Neuronal stem cell (in vitro differentiated cells): ENCODE measurements at regions not wholly inside any gene's neighbourhood (a gene's known extent, or its start where the extent isn't known, plus 50 kb on each side); places are given as distances from the start of the nearest gene placed in this dataset.

Experiments used
- DNase-seq: peaks from one replicate; pipeline ENCODE4 v3.0.0-alpha.2; 2013; ENCODE audit warnings: low spot score
- H2AFZ ChIP-seq: one replicate; pipeline ENCODE4 v1.6.1; 2013; ENCODE audit warnings: mild to moderate bottlenecking, low read length, inconsistent platforms
- H2AK5ac ChIP-seq: 2 replicates; pipeline ENCODE4 v1.6.1; 2013; ENCODE audit warnings: low read depth, mild to moderate bottlenecking, inconsistent platforms, low read length, moderate library complexity, mixed read lengths
- H2BK120ac ChIP-seq: 2 replicates; pipeline ENCODE4 v1.6.1; 2013; ENCODE audit warnings: low read depth, mild to moderate bottlenecking, inconsistent platforms, low read length, moderate library complexity, mixed read lengths
- H2BK12ac ChIP-seq: one replicate; pipeline ENCODE4 v1.6.1; 2013; ENCODE audit warnings: low read length, inconsistent platforms
- H2BK15ac ChIP-seq: 2 replicates; pipeline ENCODE4 v1.6.1; 2013; ENCODE audit warnings: mild to moderate bottlenecking, low read length, inconsistent platforms, mixed read lengths
- H2BK5ac ChIP-seq: one replicate; pipeline ENCODE4 v1.6.1; 2013; ENCODE audit warnings: inconsistent platforms, mild to moderate bottlenecking, low read length, moderate library complexity
- H3K14ac ChIP-seq: one replicate; pipeline ENCODE4 v1.6.1; 2013; ENCODE audit warnings: low read length, inconsistent platforms
- H3K18ac ChIP-seq: 2 replicates; pipeline ENCODE4 v1.6.1; 2013; ENCODE audit warnings: low read length, inconsistent platforms
- H3K23ac ChIP-seq: 2 replicates; pipeline ENCODE4 v1.6.1; 2013; ENCODE audit warnings: low read depth, mild to moderate bottlenecking, mixed read lengths, low read length, inconsistent platforms; ENCODE audit not compliant: poor library complexity
- H3K27ac ChIP-seq: replicated peaks from 3 replicates; pipeline ENCODE4 v1.5.1; 2013; ENCODE audit warnings: low read length, inconsistent platforms
- H3K27me3 ChIP-seq, 3 experiments: 2 replicates each; pipeline ENCODE4 v1.6.1; 2013; ENCODE audit warnings: low read length in 3 of 3, mild to moderate bottlenecking in 2 of 3, inconsistent platforms in 1 of 3, low read depth in 1 of 3, mixed read lengths in 1 of 3, moderate library complexity in 1 of 3; ENCODE audit not compliant: control insufficient read depth in 3 of 3, insufficient read depth in 3 of 3
- H3K36me3 ChIP-seq, 2 donors: replicated peaks in 1 of 2; 2 replicates each; pipeline ENCODE4 v1.6.1; 2013; ENCODE audit warnings: low read length in 2 of 2; ENCODE audit not compliant: control insufficient read depth in 2 of 2, insufficient read depth in 2 of 2
- H3K4ac ChIP-seq: 2 replicates; pipeline ENCODE4 v1.6.1; 2013; ENCODE audit warnings: inconsistent platforms, mild to moderate bottlenecking, low read length, moderate library complexity
- H3K4me1 ChIP-seq, 2 donors: 1 replicate in 1 of 2; 2 replicates in 1 of 2; pipeline ENCODE4 v1.6.1; 2013; ENCODE audit warnings: low read length in 2 of 2, low read depth in 1 of 2; ENCODE audit not compliant: control insufficient read depth in 2 of 2, insufficient read depth in 1 of 2
- H3K4me2 ChIP-seq: one replicate; pipeline ENCODE4 v1.6.1; 2013; ENCODE audit warnings: mild to moderate bottlenecking, low read length, inconsistent platforms; ENCODE audit not compliant: insufficient read depth, poor library complexity, severe bottlenecking
- H3K4me3 ChIP-seq, 2 donors: 2 replicates each; pipeline ENCODE4 v1.5.1; 2013; ENCODE audit warnings: low read length in 2 of 2, mild to moderate bottlenecking in 2 of 2, inconsistent platforms in 1 of 2, moderate library complexity in 1 of 2
- H3K79me1 ChIP-seq: one replicate; pipeline ENCODE4 v1.6.1; 2013; ENCODE audit warnings: low read depth, mild to moderate bottlenecking, inconsistent platforms, low read length, moderate library complexity
- H3K9ac ChIP-seq: one replicate; pipeline ENCODE4 v1.6.1; 2013; ENCODE audit warnings: mild to moderate bottlenecking, low read depth, low read length, inconsistent platforms; ENCODE audit not compliant: poor library complexity
- H3K9me3 ChIP-seq, 2 donors: replicated peaks in 1 of 2; 2 replicates each; pipeline versions ENCODE3 to v1.6.1; 2013; ENCODE audit warnings: low read length in 2 of 2, mild to moderate bottlenecking in 2 of 2, inconsistent platforms in 1 of 2, low read depth in 1 of 2, mixed read lengths in 1 of 2, moderate library complexity in 1 of 2; ENCODE audit not compliant: control insufficient read depth in 2 of 2, insufficient read depth in 1 of 2
- H4K8ac ChIP-seq: one replicate; pipeline ENCODE4 v1.6.1; 2013; ENCODE audit warnings: low read depth, mild to moderate bottlenecking, inconsistent platforms, low read length, moderate library complexity
- H4K91ac ChIP-seq: one replicate; pipeline ENCODE4 v1.6.1; 2013; ENCODE audit warnings: low read length, low read depth, mild to moderate bottlenecking, inconsistent platforms; ENCODE audit not compliant: poor library complexity
- WGBS, 2 donors: extraction: QIAGEN DNeasy Blood & Tissue Kit; methylation state at CpG; one replicate each; pipeline ENCODE4 v1.1.7; 2013; ENCODE audit warnings: missing lambda C conversion rate in 2 of 2, mixed read lengths in 1 of 2; ENCODE audit not compliant: insufficient read length in 2 of 2, insufficient replicate concordance in 1 of 2; ENCODE audit errors: extremely low coverage in 2 of 2; 5-methylcytosine and 5-hydroxymethylcytosine counted together

DNA sequence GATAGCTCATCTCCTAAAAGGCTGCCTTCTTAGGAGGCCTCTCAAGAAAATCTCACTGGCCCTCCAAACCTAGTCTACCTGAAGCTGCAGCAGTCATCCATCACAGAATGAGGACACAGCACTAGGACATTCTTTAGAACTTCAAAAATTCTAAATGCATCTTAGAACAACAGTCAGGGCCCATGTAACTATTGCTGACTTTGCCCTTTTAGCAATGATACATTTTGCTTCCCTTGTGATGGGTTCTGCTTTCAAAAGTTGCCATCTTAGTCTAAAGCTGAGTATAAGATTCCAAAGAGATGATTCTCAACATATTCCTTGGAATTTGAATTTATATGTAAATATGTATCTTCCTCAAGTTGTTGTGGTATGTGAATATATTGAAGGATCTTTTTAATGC is 793.0 kb downstream of the RAB28 start:
- no peak for DNase-seq
- H3K14ac ChIP-seq, result no peak overlapping the region
- H3K4me2 ChIP-seq, result no peak overlapping the region
- H2BK12ac ChIP-seq, result no peak overlapping the region
- H3K9ac ChIP-seq, result no peak overlapping the region
- H4K8ac ChIP-seq, result no peak overlapping the region
- H2AFZ ChIP-seq, result no peak overlapping the region
- no peak overlapping the region for H3K23ac ChIP-seq
- no peaks in the 10 kb centered on the region for H3K9me3 ChIP-seq
- H3K36me3 ChIP-seq, result no peaks in the 10 kb centered on the region
- no peak overlapping the region for H3K18ac ChIP-seq
- no peak overlapping the region for H2BK5ac ChIP-seq
- no peak overlapping the region for H2BK120ac ChIP-seq
- no peaks in the 10 kb centered on the region for H3K79me1 ChIP-seq
- no peak overlapping the region for H2AK5ac ChIP-seq
- no peak overlapping the region for H2BK15ac ChIP-seq
- no peak overlapping the region for H3K4ac ChIP-seq
- H3K27me3 ChIP-seq, result no peaks in the 10 kb centered on the region
- no peaks in the 10 kb centered on the region for H3K4me1 ChIP-seq
- no peak overlapping the region for H3K27ac ChIP-seq
- H4K91ac ChIP-seq, result no peak overlapping the region
- H3K4me3 ChIP-seq, result no peak overlapping the region

- no CpG with 5 or more reads among the region's 2 CpGs for WGBS, 2 donors
- H3K36me3 ChIP-seq, result no peaks in the 10 kb centered on the region
- no peaks in the 10 kb centered on the region for H3K27me3 ChIP-seq
- H3K4ac ChIP-seq, result no peak overlapping the region
- no peak overlapping the region for H3K14ac ChIP-seq
- H3K9me3 ChIP-seq, result no peaks in the 10 kb centered on the region
- no peak overlapping the region for H2AK5ac ChIP-seq
- no peak overlapping the region for H2BK12ac ChIP-seq
- H3K79me1 ChIP-seq, result no peaks in the 10 kb centered on the region
- H4K91ac ChIP-seq, result no peak overlapping the region
- H3K18ac ChIP-seq, result no peak overlapping the region
- no peak overlapping the region for H2BK120ac ChIP-seq
- H2BK15ac ChIP-seq, result no peak overlapping the region
- no peak overlapping the region for H3K27ac ChIP-seq
- H3K4me2 ChIP-seq, result no peak overlapping the region
- no peak overlapping the region for H4K8ac ChIP-seq
- no peak overlapping the region for H3K23ac ChIP-seq
- no peak overlapping the region for H3K9ac ChIP-seq
- DNase-seq, result no peak
- H3K4me1 ChIP-seq, result no peaks in the 10 kb centered on the region
- no peak overlapping the region for H2BK5ac ChIP-seq
- H3K4me3 ChIP-seq, result no peak overlapping the region
- H2AFZ ChIP-seq, result no peak overlapping the region
Measured at GRCh38 chr4:12689457-12689856, 794.7 kb downstream of the RAB28 start.

DNA sequence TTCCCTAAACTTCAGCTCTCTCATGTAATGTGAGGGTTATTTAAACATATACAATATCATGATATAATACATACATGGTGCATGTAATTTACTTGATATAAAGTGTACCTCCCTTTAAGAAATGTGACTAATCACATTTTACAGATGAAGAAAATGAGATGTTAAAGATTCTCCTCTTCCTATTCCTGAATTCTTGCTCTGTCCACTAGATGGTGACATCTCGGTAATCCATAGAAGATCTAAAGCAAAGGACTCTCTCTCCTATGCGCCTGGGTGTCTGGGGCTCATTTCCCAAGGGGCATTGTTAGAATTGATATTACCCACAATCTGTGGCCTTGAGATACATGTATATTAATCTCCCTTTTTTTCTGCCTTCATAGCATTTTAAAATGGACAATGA is 804.9 kb downstream of the RAB28 start:
- no peak for DNase-seq
- H3K18ac ChIP-seq, result no peak overlapping the region
- WGBS, 2 donors, result no CpG with 5 or more reads among the region's 2 CpGs

DNA sequence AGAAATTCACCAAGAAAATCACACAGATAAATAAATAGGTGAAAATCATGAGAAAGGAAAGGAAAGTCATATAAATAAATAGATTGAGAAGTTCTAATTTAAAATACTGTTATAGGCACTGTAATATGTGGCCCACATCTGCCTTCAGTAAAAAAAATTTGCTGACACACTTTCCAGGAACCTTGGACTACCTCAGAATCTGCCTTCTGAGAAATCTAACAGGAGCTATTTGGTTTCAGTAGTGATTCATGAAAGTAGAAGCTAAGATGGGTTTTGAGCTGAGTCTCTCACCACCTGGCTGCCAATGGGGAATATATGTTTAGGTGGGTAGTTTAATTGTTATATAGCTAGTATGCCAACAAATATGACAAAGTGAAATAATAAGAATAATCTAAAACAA is 810.0 kb downstream of the RAB28 start:
- no peak overlapping the region for H3K23ac ChIP-seq
- H3K36me3 ChIP-seq, result no peaks in the 10 kb centered on the region
- no peak overlapping the region for H2BK12ac ChIP-seq
- H3K14ac ChIP-seq, result no peak overlapping the region
- no peak for DNase-seq
- H3K4ac ChIP-seq, result no peak overlapping the region
- H3K27me3 ChIP-seq, result peaks cover 0 to 1% (median 0%) of the 10 kb centered on the region in 3 experiments
- H4K8ac ChIP-seq, result no peak overlapping the region
- no peak overlapping the region for H3K9ac ChIP-seq
- H2AK5ac ChIP-seq, result no peak overlapping the region
- no peak overlapping the region for H3K18ac ChIP-seq
- H2BK5ac ChIP-seq, result no peak overlapping the region
- H2BK15ac ChIP-seq, result no peak overlapping the region
- no peaks in the 10 kb centered on the region for H3K9me3 ChIP-seq
- H4K91ac ChIP-seq, result no peak overlapping the region
- no peak overlapping the region for H2AFZ ChIP-seq
- no peak overlapping the region for H3K4me2 ChIP-seq
- H2BK120ac ChIP-seq, result no peak overlapping the region
- H3K4me3 ChIP-seq, result no peak overlapping the region
- no peak overlapping the region for H3K27ac ChIP-seq
- no peaks in the 10 kb centered on the region for H3K79me1 ChIP-seq
- H3K4me1 ChIP-seq, result no peaks in the 10 kb centered on the region

More for the DNA sequence above, 804.9 kb downstream of the RAB28 start:
- H2AK5ac ChIP-seq, result no peak overlapping the region
- no peak overlapping the region for H4K91ac ChIP-seq
- H3K4me2 ChIP-seq, result no peak overlapping the region
- no peaks in the 10 kb centered on the region for H3K27me3 ChIP-seq
- no peak overlapping the region for H4K8ac ChIP-seq
- no peak overlapping the region for H3K9ac ChIP-seq
- no peaks in the 10 kb centered on the region for H3K79me1 ChIP-seq
- no peaks in the 10 kb centered on the region for H3K36me3 ChIP-seq
- no peak overlapping the region for H2AFZ ChIP-seq
- no peak overlapping the region for H3K14ac ChIP-seq
- H3K4me3 ChIP-seq, result no peak overlapping the region
- H3K9me3 ChIP-seq, result no peaks in the 10 kb centered on the region
- H2BK5ac ChIP-seq, result no peak overlapping the region
- no peak overlapping the region for H2BK15ac ChIP-seq
- no peak overlapping the region for H2BK120ac ChIP-seq
- no peak overlapping the region for H3K4ac ChIP-seq
- H3K27ac ChIP-seq, result no peak overlapping the region
- no peak overlapping the region for H2BK12ac ChIP-seq
- H3K23ac ChIP-seq, result no peak overlapping the region
- H3K4me1 ChIP-seq, result no peaks in the 10 kb centered on the region
